ENCODE measurements at regions not wholly inside any gene's neighbourhood (a gene's known extent, or its start where the extent isn't known, plus 50 kb on each side); places are given as distances from the start of the nearest gene placed in this dataset.

DNA sequence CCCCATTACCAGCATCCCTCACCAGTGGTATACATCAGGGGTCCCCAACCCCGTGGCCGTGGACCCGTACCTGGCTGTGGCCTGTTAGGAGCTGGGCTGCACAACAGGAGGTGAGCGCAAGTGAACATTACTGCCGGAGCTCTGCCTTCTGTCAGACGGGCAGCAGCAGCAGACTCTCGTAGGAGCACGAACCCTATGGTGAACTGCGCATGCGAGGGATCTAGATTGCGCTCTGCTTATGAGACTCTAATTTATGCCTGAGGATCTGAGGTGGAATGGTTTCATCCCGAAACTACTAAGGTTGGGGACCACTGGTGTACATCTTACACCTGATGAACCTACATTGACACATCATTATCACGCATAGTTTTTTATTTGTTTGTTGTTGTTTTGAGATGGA is 52.8 kb upstream of the DHX15 start:
- no peak for DNase-seq (ENCODE audit: low read depth)

GRCh38 chr4:24638396-24638875 is 54.1 kb upstream of the DHX15 start:
- no peak for DNase-seq (ENCODE audit: low read depth)

DNA sequence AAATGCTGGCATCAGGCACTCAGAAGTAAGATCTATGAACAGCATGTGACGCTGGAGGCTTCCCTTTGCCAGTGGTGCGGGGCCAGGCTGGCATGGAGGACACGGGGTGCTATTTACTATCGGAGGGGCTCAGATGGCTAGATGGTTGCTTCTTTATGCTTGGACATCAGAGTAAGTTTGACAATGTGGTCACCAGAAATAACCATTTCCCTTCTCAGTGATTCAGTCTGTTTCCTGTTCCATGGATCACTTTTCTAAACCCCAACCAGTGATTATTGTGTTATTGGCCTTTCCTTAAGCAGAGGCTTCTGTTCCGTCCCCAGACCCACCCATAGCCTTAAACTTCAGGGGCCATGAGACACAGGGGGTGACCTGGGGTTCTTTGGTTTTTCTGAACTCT is 55.4 kb upstream of the DHX15 start:
- DNase-seq (ENCODE audit: low read depth): no peak

DNA sequence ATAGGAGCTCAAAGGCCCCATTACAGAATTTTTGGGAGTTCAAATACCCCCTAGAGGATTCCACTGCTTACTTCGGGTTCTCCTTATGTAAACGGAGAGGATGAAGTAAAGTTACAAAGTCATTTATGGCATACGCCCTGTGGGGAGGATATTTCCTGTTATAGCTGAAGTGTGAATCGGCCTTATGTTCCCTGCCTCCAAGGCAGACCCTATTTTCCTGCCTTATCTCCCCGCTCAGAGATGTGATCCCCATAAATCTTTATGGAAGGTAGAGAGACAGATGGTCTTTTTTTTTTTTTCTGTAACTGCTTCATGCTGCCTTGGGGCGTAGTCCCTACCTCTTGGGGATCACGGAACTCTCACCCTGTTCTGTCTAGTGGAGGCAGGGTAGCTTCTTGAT is 56.0 kb upstream of the DHX15 start:
- DNase-seq (ENCODE audit: low read depth): no peak

GRCh38 chr4:24642981-24643547 is 58.7 kb upstream of the DHX15 start:
- DNase-seq (ENCODE audit: low read depth): no peak

DNA sequence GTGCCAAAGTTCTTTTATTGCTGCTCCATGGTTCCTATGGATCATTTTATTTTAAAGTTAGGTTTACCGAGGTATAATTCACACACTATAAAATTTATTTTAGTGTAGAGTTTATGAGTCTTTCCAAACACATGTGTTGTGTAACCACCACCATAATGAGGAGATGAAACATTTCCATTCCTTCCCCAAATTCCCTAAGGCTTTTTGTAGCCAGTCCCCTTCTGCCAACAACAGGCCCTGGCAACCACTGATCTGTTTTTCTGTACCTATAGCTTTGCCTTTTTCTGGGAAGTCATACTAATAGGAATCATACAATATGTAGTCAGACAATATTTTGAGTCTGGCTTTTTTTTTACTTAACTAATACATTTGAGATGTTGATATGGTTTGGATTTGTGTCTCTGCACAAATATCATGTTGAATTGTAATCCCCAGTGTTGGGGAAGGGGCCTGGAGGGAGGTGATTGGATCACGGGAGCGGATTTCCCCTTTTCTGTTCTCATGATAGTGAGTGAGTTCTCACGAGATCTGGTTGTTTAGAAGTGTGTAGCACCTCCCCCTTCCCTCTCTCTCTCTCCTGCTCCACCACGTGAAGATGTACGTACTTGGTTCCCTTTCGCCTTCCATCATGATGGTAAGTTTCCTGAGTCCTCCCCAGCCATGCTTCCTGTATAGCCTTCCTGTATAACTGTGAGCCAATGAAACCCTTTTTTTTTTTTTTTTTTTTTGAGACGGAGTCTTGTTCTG is 59.6 kb upstream of the DHX15 start:
- DNase-seq (ENCODE audit: low read depth): no peak

GRCh38 chr4:24644983-24645764 is 60.8 kb upstream of the DHX15 start:
- DNase-seq (ENCODE audit: low read depth): no peak

DNA sequence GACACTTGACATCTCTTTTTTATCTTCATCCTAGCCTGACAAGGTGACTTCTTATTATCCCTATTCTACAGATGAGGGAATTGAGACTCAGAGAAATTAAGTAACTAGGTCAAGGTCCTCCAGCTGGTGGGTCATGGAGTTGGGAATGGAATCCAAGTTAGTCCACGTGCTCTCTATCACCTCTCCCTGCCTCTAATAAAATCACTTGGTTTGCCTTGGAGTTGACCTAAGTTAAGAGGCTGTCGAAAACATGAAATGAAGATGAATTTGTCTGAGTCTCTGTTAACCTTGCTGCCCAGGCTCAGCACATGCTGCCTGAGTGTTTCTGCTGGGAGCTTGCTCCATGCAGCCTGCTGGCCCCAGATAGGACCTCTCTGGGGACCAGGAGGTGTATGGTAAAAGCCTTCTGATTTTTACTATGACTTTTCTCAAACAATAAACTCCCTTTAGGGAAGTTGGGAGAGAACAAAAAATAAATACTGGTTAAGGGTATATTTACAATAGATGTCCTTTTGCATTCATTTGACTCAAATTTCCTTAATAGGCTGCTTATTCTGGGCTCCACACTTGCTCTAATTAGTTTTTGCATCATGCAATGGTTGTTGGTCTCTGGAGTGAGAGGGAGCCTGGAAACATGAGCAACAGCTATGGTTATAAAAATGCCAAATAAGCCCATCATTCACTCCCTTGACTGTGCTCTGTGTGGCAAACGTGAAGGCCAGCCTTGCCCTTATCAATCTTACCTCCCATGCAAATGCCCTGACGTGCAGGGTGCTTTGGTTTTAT is 61.6 kb upstream of the DHX15 start:
- no peak for DNase-seq (ENCODE audit: low read depth)

DNA sequence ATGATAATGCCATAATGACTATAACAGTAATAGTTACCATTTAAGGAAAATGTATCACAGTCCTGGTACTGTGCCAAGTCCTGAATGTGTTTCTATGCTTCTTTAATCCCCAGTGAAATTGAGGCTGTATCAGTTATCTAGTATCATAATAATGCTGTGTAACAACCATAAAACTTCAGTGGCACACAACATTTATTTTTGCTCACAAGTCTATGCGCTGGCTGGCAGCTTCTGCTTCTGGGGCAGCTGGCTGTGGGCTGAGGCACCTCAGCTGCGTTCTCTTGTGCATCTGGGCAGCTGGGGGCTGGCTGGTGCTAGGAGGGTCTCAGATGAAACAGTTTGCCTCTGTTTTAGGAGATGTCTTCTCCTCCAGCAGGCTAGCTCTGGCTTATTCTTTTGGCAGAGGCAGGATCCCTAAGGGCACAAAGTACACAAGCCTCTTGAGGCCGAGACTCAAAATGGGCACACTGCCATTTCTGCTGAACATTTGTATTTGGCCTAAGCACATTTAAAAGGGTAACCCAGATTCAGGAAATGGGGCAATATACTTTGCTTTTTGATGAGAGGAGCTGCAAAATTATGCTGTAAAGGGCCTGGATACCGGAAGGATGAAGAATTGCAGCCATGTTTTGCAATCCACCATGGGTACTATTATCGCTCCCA is 62.6 kb upstream of the DHX15 start:
- DNase-seq (ENCODE audit: low read depth): no peak

DNA sequence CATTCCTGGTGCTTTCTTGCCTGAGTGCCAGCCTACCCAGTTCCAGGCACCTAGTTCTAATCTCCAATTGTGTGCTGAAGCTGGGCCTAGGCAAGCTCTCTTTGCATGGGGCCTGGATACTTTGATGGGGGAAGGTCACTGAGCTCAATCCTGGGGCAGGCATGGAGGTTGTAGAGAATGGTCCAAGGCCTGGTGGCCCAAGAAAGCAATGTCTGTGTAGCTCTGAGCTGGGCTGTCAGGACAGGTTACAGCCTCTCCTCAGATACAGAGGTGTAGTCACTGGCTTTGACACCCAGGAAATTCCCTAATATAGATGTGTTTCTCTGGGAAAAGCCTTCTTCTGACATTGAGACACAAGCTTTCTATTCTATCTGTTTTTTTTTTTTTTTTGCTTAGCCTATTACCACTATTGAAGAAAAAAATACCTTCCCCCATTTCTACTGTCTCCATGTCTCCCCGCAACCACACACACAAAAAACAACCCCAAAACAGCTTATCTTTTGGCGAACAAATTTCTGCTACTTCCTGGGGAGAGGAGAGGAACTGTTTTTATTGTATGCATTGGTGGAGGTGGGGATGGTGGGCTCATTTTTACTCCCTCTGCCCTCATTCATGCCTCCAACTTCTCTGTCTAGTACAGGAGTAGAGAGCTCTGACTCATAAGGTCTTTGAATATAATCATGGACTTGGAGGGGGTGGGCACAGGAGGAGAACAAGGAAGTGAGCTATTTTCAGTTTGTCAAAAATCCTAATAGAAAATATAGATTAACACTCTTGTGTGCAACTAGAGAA is 66.7 kb upstream of the DHX15 start:
- no peak for DNase-seq (ENCODE audit: low read depth)

DNA sequence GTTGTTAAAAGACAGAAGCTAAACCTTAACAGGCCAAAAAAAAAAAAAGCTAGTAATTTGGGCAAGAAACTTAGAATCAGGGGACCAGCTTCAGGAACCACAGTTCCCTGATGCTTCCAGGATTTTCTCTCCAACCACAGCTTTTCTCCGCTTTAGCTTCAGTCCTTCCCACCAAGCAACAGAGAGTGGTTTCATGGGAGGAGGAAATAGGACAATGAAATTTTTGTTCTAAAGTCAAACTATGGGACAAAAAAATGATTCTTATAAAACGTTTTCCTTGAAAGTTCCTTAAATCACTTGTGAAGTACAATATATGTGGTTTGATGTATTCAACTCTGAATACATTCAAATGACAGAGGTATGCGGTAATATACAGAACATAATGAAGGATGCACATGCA is 71.0 kb upstream of the DHX15 start:
- no peak for DNase-seq (ENCODE audit: low read depth)

DNA sequence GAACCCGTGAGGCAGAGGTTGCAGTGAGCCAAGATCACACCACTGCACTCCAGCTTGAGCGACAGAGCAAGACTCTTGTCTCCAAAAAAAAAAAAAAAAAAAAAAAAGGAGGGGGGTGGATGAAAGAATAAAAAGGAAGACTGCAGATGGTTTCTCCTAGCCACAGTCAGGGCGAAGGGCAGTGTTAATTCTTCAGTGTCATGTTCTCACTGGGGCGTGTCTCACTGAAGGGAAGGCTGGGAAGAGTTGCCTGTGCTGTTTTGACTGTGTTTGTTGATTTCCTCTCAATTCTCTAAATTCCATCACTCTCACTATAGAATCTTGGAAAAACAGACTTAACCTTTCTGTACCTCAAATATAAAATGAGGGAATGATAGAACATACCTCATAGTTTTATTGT is 71.6 kb upstream of the DHX15 start:
- DNase-seq (ENCODE audit: low read depth): no peak

DNA sequence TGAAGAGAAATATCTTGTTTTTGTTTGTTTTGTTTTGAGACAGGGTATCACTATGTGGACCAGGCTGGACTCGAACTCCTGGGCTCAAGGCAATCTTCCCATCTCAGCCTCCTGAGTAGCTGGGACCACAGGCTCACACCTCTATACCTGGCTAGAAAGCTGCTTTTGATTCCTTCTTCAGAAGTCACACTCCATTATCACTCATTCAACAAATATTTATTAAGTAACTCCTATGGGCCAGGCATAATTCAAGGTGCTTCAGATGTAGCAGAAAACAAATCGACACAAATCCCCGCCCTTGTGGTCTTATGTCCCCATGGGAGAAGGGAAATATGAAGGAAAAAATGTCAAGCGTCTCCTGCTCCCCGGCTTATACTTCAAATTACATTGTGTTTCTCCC is 72.6 kb upstream of the DHX15 start:
- no peak for DNase-seq (ENCODE audit: low read depth)

- DNase-seq (ENCODE audit: low read depth): peak; percentile 8
These were observed 73.6 kb upstream of the DHX15 start for GRCh38 chr4:24657768-24658617.

- DNase-seq (ENCODE audit: low read depth): no peak
These were observed 75.0 kb upstream of the DHX15 start for GRCh38 chr4:24659241-24659961.

DNA sequence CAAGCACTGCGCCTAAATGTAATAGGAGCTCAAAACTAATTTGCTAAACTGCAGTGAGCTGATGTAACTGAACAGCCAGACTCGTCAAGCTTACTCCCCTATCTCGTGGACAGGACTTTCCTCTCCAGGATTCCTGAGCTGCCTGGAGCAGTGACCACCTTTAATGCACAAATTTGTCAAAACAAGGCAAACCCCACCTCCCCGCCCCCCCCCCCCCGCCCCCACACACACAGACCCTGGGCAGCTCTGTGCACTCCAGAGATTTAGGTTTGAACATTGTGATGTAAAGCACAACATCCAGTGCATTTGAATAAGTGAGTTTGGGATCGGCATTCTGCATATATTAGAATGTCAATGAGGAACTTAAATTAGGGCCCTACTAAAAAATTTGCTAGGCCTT is 77.7 kb upstream of the DHX15 start:
- DNase-seq (ENCODE audit: low read depth): no peak

DNA sequence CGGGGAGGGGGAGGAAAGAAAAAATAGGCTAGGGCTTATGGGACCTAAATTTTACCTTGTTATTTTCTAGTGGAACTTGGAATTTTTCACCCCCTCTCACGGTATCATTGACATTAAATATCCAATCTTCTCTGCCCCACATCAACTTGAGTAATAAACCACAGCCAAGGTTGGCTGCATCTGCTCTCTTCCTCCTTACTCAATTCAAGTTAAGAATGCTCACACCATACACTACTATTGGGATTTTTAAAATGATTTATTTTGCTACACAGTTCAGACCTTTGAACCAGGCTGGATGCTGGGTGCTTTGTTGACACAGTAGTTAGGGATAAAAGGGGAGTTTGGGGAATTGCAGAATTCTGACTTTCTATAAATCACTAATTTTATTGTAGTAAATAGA is 78.2 kb upstream of the DHX15 start:
- DNase-seq (ENCODE audit: low read depth): no peak

DNA sequence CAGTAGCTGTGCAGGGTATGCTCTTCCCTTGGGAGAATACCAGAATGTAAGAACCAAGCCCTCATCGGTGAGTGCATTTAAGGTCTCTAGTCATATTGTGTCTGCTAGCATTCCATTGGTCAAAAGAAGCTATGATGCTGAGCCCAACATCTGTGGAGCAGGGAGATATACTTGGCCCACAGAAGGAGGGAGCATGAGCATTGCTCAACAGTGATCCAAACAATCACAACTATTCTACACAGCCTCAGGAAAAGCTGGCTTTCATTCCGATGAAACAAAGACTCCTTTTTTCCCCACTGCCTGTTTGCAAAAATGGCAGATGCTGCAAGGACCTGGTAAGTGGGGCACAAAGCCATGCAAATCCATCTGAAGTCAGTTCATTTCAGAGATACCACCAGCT is 80.6 kb upstream of the DHX15 start:
- DNase-seq (ENCODE audit: low read depth): no peak

DNA sequence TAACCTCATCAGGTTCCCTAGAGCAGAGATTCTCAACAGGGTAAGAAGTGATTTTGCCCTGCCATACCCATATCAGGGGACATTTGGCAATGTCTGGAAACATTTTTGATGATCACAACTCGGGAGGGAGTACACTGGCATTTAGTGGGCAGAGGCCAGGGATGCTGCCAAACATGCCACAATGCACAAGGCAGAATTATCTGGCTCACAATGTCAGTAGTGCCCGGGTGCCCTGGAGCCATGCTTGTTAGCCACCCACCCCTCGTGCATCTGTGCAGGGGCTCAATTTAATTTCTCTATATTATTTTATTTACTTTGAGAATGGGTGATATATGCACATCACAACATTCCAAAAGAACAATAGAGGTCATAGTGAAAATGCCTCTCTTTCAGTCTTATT is 82.0 kb upstream of the DHX15 start:
- no peak for DNase-seq (ENCODE audit: low read depth)
